ENCODE measurements at regions not wholly inside any gene's neighbourhood (a gene's known extent, or its start where the extent isn't known, plus 50 kb on each side); places are given as distances from the start of the nearest gene placed in this dataset.

- no peak for DNase-seq (ENCODE audit: low read depth)
Observed at GRCh38 chr5:175168882-175169507, 275.0 kb downstream of the DRD1 start.

GRCh38 chr5:175166026-175166425 is 278.0 kb downstream of the DRD1 start:
- DNase-seq (ENCODE audit: low read depth) = no peak

- DNase-seq (ENCODE audit: low read depth) = no peak
Observed at GRCh38 chr5:175163586-175164275, 280.3 kb downstream of the DRD1 start.

GRCh38 chr5:175162036-175162435 is 281.9 kb downstream of the DRD1 start:
- no peak for DNase-seq (ENCODE audit: low read depth)

- no peak for DNase-seq (ENCODE audit: low read depth)
Observed at GRCh38 chr5:175159956-175160355, 284.0 kb downstream of the DRD1 start.

GRCh38 chr5:175148636-175149172 is 295.3 kb downstream of the DRD1 start:
- no peak for DNase-seq (ENCODE audit: low read depth)

GRCh38 chr5:175146733-175147132 is 297.2 kb downstream of the DRD1 start:
- no peak for DNase-seq (ENCODE audit: low read depth)

GRCh38 chr5:175141421-175141820 is 302.6 kb downstream of the DRD1 start:
- no peak for DNase-seq (ENCODE audit: low read depth)

- DNase-seq (ENCODE audit: low read depth) = no peak
Observed at GRCh38 chr5:175133185-175133584, 310.8 kb downstream of the DRD1 start.

- DNase-seq (ENCODE audit: low read depth) = no peak
Observed at GRCh38 chr5:175131432-175131831, 312.6 kb downstream of the DRD1 start.

GRCh38 chr5:175129619-175130018 is 314.4 kb downstream of the DRD1 start:
- no peak for DNase-seq (ENCODE audit: low read depth)

- no peak for DNase-seq (ENCODE audit: low read depth)
Observed at GRCh38 chr5:175129121-175129520, 314.9 kb downstream of the DRD1 start.

GRCh38 chr5:175124821-175125220 is 319.2 kb downstream of the DRD1 start:
- DNase-seq (ENCODE audit: low read depth) = no peak

- DNase-seq (ENCODE audit: low read depth) = no peak
Observed at GRCh38 chr5:175124251-175124813, 319.6 kb downstream of the DRD1 start.

- DNase-seq (ENCODE audit: low read depth) = no peak
Observed at GRCh38 chr5:175123542-175123941, 320.4 kb downstream of the DRD1 start.

- no peak for DNase-seq (ENCODE audit: low read depth)
Observed at GRCh38 chr5:175121457-175121856, 322.5 kb downstream of the DRD1 start.

- DNase-seq (ENCODE audit: low read depth) = no peak
Observed at GRCh38 chr5:175120412-175120811, 323.6 kb downstream of the DRD1 start.

- DNase-seq (ENCODE audit: low read depth) = no peak
Observed at GRCh38 chr5:175118700-175119309, 325.2 kb downstream of the DRD1 start.

- DNase-seq (ENCODE audit: low read depth) = no peak
Observed at GRCh38 chr5:175116466-175117048, 327.4 kb downstream of the DRD1 start.

GRCh38 chr5:175115831-175116230 is 328.2 kb downstream of the DRD1 start:
- no peak for DNase-seq (ENCODE audit: low read depth)

- no peak for DNase-seq (ENCODE audit: low read depth)
Observed at GRCh38 chr5:175113947-175114346, 330.0 kb downstream of the DRD1 start.

GRCh38 chr5:175109058-175109755 is 334.8 kb downstream of the DRD1 start:
- no peak for DNase-seq (ENCODE audit: low read depth)
